Gastroesophageal sphincter (tissue), 4 donors: ENCODE measurements at regions not wholly inside any gene's neighbourhood (a gene's known extent, or its start where the extent isn't known, plus 50 kb on each side); places are given as distances from the start of the nearest gene placed in this dataset.

Experiments used
- ATAC-seq: fragments of 150-250 bp; one replicate; pipeline ENCODE4 v1.9.1; 2016; ENCODE audit warnings: mild to moderate bottlenecking, moderate library complexity
- H3K27ac ChIP-seq, 4 donors: fragments of 200-600 bp; sonication (generic) in 3 of 4; 1 replicate in 3 of 4; 2 replicates in 1 of 4; pipeline ENCODE4 v1.5.1; 2016 to 2019
- H3K27me3 ChIP-seq: fragments of 200-600 bp; sonication (generic); one replicate; pipeline ENCODE4 v1.5.1; 2019
- H3K36me3 ChIP-seq, 2 donors: fragments of 200-600 bp; sonication (generic); one replicate each; pipeline ENCODE4 v1.5.1; 2019; ENCODE audit warnings: control low read depth in 1 of 2
- H3K4me1 ChIP-seq, 3 donors: fragments of 200-600 bp; sonication (generic); 1 replicate in 2 of 3; 2 replicates in 1 of 3; pipeline ENCODE4 v1.5.1; 2016 to 2019; ENCODE audit warnings: control low read depth in 2 of 3
- H3K4me3 ChIP-seq, 2 donors: fragments of 200-600 bp; sonication (generic); one replicate each; pipeline ENCODE4 v1.5.1; 2019; ENCODE audit warnings: mild to moderate bottlenecking in 1 of 2, moderate library complexity in 1 of 2
- H3K9me3 ChIP-seq, 3 donors: fragments of 200-600 bp; sonication (generic); one replicate each; pipeline ENCODE4 v1.5.1; 2017 to 2019; ENCODE audit warnings: control low read depth in 2 of 3
- EP300 ChIP-seq: sonication (generic); formaldehyde crosslinking; IDR thresholded peaks from one replicate; pipeline ENCODE4 v1.6.1; 2017; ENCODE audit warnings: antibody characterized with exemption, mild to moderate bottlenecking
- POLR2A ChIP-seq, 2 donors: fragments of 450-650 bp; IDR thresholded peaks; one replicate each; pipeline ENCODE4 v1.6.1; 2017; ENCODE audit warnings: antibody characterized with exemption in 2 of 2, mild to moderate bottlenecking in 2 of 2, moderate library complexity in 1 of 2
- POLR2AphosphoS5 ChIP-seq: sonication (generic); formaldehyde crosslinking; IDR thresholded peaks from one replicate; pipeline ENCODE4 v1.6.1; 2017; ENCODE audit warnings: antibody characterized with exemption
- WGBS, 2 donors: methylation state at CpG; one replicate each; pipeline ENCODE4 v1.1.5; 2018; ENCODE audit warnings: low coverage in 1 of 2; 5-methylcytosine and 5-hydroxymethylcytosine counted together
- TF ChIP-seq, protein P1 (sequence below), 4 experiments: fragments of 200-600 bp in 2 of 4; fragments of 450-650 bp in 2 of 4; sonication (generic) in 1 of 4; IDR thresholded peaks; one replicate each; pipeline ENCODE4 v1.5.1; 2017 to 2019; ENCODE audit warnings: antibody characterized with exemption in 4 of 4, mild to moderate bottlenecking in 2 of 4, moderate library complexity in 2 of 4

DNA sequence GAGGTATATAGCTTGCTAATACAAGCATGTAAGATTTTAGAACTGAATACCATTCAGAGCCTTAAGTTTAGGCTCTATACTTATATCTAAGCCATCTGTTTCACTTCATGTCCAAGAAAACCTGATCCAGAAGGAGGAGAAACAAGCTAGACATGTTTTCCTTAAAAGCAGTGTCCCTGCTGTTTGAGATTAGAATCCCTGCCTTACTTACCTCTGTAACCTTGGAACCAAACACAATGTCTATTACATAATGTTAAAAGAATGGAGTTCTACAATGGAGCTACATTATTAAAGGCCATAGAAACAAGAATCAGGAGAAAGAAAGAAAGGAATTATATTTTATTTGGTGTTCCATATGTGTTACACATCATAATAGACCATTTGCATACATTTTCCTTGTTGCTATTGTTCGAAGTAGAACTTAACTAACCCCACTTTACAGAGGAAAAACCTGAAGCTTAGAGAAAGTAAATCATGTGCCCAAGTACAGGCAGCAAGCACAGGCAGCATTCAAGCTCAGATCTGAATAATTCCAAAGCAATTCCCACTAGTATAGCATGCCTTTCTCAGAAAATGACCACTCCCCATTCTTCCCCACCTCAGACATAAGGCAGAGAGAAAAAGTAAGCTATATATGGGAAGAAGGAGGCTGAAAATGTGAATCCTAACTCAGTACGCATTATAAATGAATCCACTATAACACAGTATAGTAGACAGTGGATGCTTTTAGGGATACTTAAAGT, 380.1 kb upstream of the SPAG17 start:
- Histone ChIP-seq H3K27ac (no peak overlapping the region), H3K36me3 (no peaks in the 10 kb centered on the region), H3K27me3 (no peaks in the 10 kb centered on the region), H3K9me3 (no peaks in the 10 kb centered on the region), H3K4me3 (no peak overlapping the region), H3K4me1 (no peaks in the 10 kb centered on the region)
- 74 to 83% methylated on average over 2 of the region's 2 CpGs for WGBS, 2 donors
- no peak for ATAC-seq
- TF ChIP-seq, protein P1, sequence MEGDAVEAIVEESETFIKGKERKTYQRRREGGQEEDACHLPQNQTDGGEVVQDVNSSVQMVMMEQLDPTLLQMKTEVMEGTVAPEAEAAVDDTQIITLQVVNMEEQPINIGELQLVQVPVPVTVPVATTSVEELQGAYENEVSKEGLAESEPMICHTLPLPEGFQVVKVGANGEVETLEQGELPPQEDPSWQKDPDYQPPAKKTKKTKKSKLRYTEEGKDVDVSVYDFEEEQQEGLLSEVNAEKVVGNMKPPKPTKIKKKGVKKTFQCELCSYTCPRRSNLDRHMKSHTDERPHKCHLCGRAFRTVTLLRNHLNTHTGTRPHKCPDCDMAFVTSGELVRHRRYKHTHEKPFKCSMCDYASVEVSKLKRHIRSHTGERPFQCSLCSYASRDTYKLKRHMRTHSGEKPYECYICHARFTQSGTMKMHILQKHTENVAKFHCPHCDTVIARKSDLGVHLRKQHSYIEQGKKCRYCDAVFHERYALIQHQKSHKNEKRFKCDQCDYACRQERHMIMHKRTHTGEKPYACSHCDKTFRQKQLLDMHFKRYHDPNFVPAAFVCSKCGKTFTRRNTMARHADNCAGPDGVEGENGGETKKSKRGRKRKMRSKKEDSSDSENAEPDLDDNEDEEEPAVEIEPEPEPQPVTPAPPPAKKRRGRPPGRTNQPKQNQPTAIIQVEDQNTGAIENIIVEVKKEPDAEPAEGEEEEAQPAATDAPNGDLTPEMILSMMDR (IDR thresholded peaks at IDR 0.05) = no peak
- TF ChIP-seq POLR2A (IDR thresholded peaks at IDR 0.05) = no peak
- TF ChIP-seq EP300 = no peak
- no peak for TF ChIP-seq POLR2AphosphoS5

DNA sequence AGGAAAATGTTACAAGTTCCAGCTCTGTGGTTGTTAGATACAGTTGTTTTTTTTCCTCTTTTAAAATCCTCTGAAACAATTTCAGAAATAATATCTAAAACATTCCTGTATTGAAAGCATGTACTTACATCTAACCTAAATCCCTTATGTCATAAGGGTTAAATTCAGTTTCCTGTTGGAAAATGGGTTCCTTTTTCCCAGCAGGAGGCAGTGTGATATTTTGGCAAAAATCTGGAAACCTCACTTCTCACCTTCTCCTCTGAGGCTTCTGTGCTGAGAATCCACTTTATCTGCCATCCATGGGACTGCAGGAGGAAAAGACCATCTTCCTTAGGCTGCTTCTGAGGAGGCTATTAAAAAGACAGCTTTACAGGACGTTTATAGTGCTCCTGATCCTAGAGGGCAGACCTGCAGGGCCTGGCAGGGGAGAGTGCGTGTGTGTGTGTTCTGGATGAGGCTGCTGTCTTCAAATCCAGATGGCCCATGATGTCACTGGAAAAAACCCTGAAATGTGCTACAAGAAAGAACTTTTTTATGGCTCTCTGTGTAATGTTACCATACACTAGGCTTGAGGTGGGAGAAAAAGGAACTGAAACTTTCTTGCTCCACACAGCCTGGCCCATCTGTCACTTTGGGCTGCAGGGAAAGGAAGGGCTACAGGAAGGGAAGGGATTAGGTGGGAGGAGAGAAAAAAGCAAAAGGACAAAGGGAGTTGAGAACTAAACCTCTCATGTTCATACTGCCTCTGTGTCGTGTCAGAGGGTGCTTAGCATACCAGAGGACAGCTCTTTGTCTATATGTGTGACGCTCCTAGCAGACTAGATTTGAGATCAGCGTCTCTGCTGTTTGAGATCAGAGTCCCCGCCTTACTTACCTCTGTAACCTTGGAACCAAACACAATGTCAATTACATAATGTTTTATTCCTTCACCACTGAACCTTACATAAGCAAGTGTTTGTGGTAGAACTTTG, 379.2 kb upstream of the SPAG17 start:
- peak; percentile 51 for ATAC-seq
- TF ChIP-seq POLR2AphosphoS5 = no peak
- TF ChIP-seq POLR2A (IDR thresholded peaks at IDR 0.05) = no peak
- no peak for TF ChIP-seq EP300
- TF ChIP-seq, protein P1 (IDR thresholded peaks at IDR 0.05) = no peak
- Histone ChIP-seq H3K4me3 (no peak overlapping the region), H3K4me1 (no peaks in the 10 kb centered on the region), H3K27ac (no peak overlapping the region), H3K36me3 (no peaks in the 10 kb centered on the region), H3K27me3 (no peaks in the 10 kb centered on the region), H3K9me3 (no peaks in the 10 kb centered on the region)
- 44 to 60% methylated on average over 1 to 6 of the region's 6 CpGs for WGBS, 2 donors

DNA sequence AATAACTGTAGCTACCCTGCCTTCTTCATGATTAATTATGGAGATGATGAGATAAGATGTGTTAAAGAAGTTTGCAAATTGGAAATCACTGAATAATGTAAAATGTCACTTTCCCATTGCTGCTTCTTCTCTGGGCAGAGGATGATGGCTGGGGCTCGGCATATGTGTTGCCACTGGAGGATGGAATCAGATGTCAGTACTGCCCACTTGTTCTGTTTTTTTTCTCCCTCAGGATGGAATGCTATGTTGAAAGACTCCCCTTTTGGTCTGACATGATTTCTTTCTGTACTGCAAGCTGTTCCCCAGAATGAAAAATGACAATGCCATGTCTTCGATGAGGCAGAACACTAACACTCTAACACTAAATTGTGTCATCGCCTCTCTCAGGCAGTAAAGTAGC, 373.9 kb upstream of the SPAG17 start:
- no peak for ATAC-seq

DNA sequence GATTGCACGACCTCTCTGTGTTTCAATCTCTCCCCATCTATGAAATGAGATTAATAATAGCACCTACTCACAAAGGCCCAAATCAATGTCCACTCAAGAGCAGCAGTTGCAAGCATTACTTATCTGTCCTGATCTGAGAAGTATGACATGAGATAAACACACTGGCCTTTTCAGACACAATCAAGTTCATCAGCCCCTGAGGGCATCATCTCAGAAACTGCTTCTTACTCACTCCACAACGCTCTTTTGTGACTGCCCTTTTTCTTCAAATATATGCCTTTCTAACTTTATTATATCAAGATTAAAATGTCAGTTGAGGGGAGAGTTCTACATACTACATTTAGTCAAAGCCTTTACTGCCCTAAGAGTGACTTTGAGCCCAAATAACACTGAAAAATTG, 371.9 kb upstream of the SPAG17 start:
- H3K27me3 ChIP-seq = no peaks in the 10 kb centered on the region
- H3K36me3 ChIP-seq = no peaks in the 10 kb centered on the region
- no peak overlapping the region for H3K4me3 ChIP-seq
- H3K4me1 ChIP-seq = no peaks in the 10 kb centered on the region
- no peak overlapping the region for H3K27ac ChIP-seq
- TF ChIP-seq EP300 (no peak), POLR2A (IDR thresholded peaks at IDR 0.05) (no peak), POLR2AphosphoS5 (no peak)
- TF ChIP-seq, protein P1 (IDR thresholded peaks at IDR 0.05) = no peak
- ATAC-seq = no peak
- no peaks in the 10 kb centered on the region for H3K9me3 ChIP-seq
- WGBS, 2 donors = 73 to 84% methylated on average over 2 of the region's 2 CpGs

More for the DNA sequence above, 373.9 kb upstream of the SPAG17 start:
- no peaks in the 10 kb centered on the region for H3K9me3 ChIP-seq
- no peaks in the 10 kb centered on the region for H3K36me3 ChIP-seq
- no peak overlapping the region for H3K4me3 ChIP-seq
- H3K27me3 ChIP-seq = no peaks in the 10 kb centered on the region
- H3K27ac ChIP-seq = no peak overlapping the region
- TF ChIP-seq EP300 (no peak), POLR2A (IDR thresholded peaks at IDR 0.05) (no peak)
- no peaks in the 10 kb centered on the region for H3K4me1 ChIP-seq
- WGBS, 2 donors = 64 to 67% methylated on average over 3 of the region's 3 CpGs

DNA sequence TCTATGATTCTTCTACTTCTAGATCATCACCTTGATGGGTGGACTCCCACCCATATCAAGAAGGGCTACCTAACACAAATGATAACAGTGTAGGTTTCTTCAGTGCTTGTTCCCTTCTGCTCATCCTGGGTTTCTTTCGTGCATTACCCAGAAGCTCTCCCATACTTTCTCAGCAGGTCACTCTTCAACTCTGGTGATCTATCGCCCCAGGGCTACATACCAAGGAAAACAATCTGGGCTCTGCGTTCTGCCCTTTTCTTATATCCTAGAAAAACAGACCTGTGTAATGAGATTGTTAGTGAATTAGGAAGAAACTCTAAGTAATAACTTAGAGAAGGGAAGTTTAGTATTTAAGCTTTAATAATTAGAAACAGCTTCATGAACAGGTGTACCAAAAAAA, 370.6 kb upstream of the SPAG17 start:
- H3K4me1 ChIP-seq = no peaks in the 10 kb centered on the region
- H3K4me3 ChIP-seq = no peak overlapping the region
- no peak overlapping the region for H3K27ac ChIP-seq
- peaks cover 0 to 2% (median 0%) of the 10 kb centered on the region in 3 donors for H3K9me3 ChIP-seq
- ATAC-seq = no peak
- no peaks in the 10 kb centered on the region for H3K27me3 ChIP-seq
- 50 to 93% methylated on average over 1 to 3 of the region's 3 CpGs for WGBS, 2 donors
- TF ChIP-seq, protein P1 (IDR thresholded peaks at IDR 0.05) = no peak
- no peak for TF ChIP-seq POLR2A (IDR thresholded peaks at IDR 0.05)
- no peaks in the 10 kb centered on the region for H3K36me3 ChIP-seq
